Kidney (tissue), 13 donors: ENCODE measurements at regions not wholly inside any gene's neighbourhood (a gene's known extent, or its start where the extent isn't known, plus 50 kb on each side); places are given as distances from the start of the nearest gene placed in this dataset.

ENCODE experiments used
- DNase-seq, 5 donors: peaks; one replicate each; pipeline ENCODE4 v3.0.0-alpha.2; 2013 to 2020
- FAIRE-seq: peaks from 2 replicates; lab custom pipeline; 2012; peaks lifted over from hg19 to GRCh38; lab: Jason Lieb, UNC
- H3K27ac ChIP-seq, 2 donors: one replicate each; pipeline ENCODE4 v1.7.0; 2013; ENCODE audit warnings: low read depth in 2 of 2, low read length in 2 of 2, inconsistent platforms in 1 of 2
- H3K27me3 ChIP-seq: one replicate; pipeline ENCODE4 v1.7.1; 2013; ENCODE audit warnings: low read length, inconsistent platforms; ENCODE audit not compliant: control insufficient read depth, insufficient read depth
- H3K36me3 ChIP-seq, 3 donors: one replicate each; pipeline versions ENCODE4 v1.7.0 to v1.7.1; 2013; ENCODE audit warnings: low read length in 3 of 3, control low read depth in 1 of 3, inconsistent platforms in 1 of 3; ENCODE audit not compliant: insufficient read depth in 3 of 3, control insufficient read depth in 2 of 3
- H3K4me1 ChIP-seq, 3 donors: one replicate each; pipeline versions ENCODE4 v1.7.0 to v1.7.1; 2013; ENCODE audit warnings: low read length in 3 of 3, inconsistent platforms in 1 of 3, low read depth in 1 of 3; ENCODE audit not compliant: control insufficient read depth in 2 of 3, insufficient read depth in 2 of 3
- H3K4me3 ChIP-seq, 3 donors: one replicate each; pipeline versions ENCODE4 v1.7.0 to v1.8.1; 2013; ENCODE audit warnings: low read length in 3 of 3, control low read depth in 1 of 3, inconsistent platforms in 1 of 3
- H3K9ac ChIP-seq, 3 donors: one replicate each; pipeline versions ENCODE4 v1.7.0 to v1.7.1; 2013; ENCODE audit warnings: low read length in 3 of 3, control low read depth in 1 of 3, inconsistent platforms in 1 of 3
- H3K9me3 ChIP-seq, 3 donors: one replicate each; pipeline versions ENCODE4 v1.7.0 to v1.7.1; 2013; ENCODE audit warnings: low read length in 3 of 3, control low read depth in 1 of 3, inconsistent platforms in 1 of 3; ENCODE audit not compliant: control insufficient read depth in 2 of 3, insufficient read depth in 1 of 3
- CTCF ChIP-seq: IDR thresholded peaks from 3 replicates; pipeline ENCODE4 v1.5.1; 2012; ENCODE audit warnings: mild to moderate bottlenecking, moderate library complexity, borderline replicate concordance; ENCODE audit not compliant: insufficient read depth; ENCODE audit errors: extremely low read depth
- intact Hi-C: fragments of 100-400 bp; cut with DNase I; formaldehyde crosslinking; loops from one replicate; pipeline ENCODE4 v1.11.1; 2022
- donor health status: control.
- donor health status: control.
- donor health status: control.
- donor health status: control.
- donor health status: control.
- donor health status: DM: yes; HTN: yes; CAD: no.
- donor health status: Normal renal cell carcinoma (clear cell type).

GRCh38 chr6:153720732-153721131, 318.3 kb upstream of the OPRM1 start:
- DNase-seq (no peak), FAIRE-seq (no peak)
- Histone ChIP-seq H3K36me3 (no peaks in the 10 kb centered on the region), H3K9me3 (no peaks in the 10 kb centered on the region), H3K4me3 (no peak overlapping the region), H3K4me1 (no peaks in the 10 kb centered on the region), H3K27me3 (no peaks in the 10 kb centered on the region), H3K27ac (no peak overlapping the region), H3K9ac (no peak overlapping the region)
- no peak for TF ChIP-seq CTCF
- intact Hi-C loops: no loop called here

DNA sequence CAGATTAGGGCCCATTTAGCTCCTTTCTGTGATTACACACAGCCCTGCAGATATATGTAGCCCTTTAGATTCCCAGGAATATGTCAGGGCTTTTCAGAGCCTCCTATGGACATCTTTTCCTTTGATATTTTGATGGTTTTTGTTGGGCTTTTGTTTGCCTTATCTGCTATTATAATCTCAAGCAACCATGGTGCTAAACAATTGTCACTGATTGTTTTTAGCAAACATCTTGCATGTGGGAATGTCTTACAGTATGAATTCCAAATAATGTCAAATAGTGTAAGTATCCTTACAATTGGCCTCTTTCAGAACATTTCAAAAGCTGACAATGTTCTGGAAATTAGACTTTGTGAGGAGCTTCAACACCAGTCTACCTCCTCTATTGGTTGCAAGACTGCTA, 333.6 kb upstream of the OPRM1 start:
- Histone ChIP-seq H3K4me1 (no peaks in the 10 kb centered on the region), H3K27ac (no peak overlapping the region), H3K4me3 (no peak overlapping the region), H3K36me3 (no peaks in the 10 kb centered on the region), H3K9me3 (peaks cover 0 to 6% (median 3%) of the 10 kb centered on the region in 3 donors), H3K27me3 (no peaks in the 10 kb centered on the region), H3K9ac (no peak overlapping the region)
- no peak for TF ChIP-seq CTCF
- intact Hi-C loops: no loop called here
- FAIRE-seq: no peak
- no peak for DNase-seq

DNA sequence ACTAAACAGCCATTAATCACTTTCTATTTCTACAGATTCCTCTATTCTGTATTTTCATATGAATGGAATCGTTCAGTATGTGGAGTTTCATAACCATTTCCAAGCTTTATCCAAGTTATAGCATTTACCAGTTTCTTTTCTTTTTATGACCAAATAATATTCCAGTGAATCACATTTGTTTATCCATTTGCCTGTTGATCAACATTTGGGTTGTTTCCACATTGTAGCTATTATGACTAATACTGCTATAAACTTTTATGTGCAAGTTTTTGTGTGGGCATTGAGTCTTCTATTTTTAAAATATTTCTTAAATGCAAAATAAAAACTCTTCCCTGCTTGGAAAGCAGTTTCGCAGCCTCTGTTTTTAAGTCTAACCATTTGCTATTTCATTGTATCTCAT, 336.4 kb upstream of the OPRM1 start:
- Histone ChIP-seq H3K27me3 (no peaks in the 10 kb centered on the region), H3K4me3 (no peak overlapping the region), H3K27ac (no peak overlapping the region), H3K9ac (no peak overlapping the region), H3K4me1 (no peaks in the 10 kb centered on the region), H3K36me3 (no peaks in the 10 kb centered on the region), H3K9me3 (peaks cover 0 to 6% (median 3%) of the 10 kb centered on the region in 3 donors)
- no peak for TF ChIP-seq CTCF
- FAIRE-seq: no peak
- intact Hi-C loops: no loop called here
- DNase-seq: no peak

GRCh38 chr6:153698637-153699036, 340.4 kb upstream of the OPRM1 start:
- FAIRE-seq (no peak), DNase-seq (no peak)
- Histone ChIP-seq H3K4me1 (no peaks in the 10 kb centered on the region), H3K9ac (no peak overlapping the region), H3K36me3 (no peaks in the 10 kb centered on the region), H3K4me3 (no peak overlapping the region), H3K9me3 (no peaks in the 10 kb centered on the region), H3K27me3 (no peaks in the 10 kb centered on the region), H3K27ac (no peak overlapping the region)
- intact Hi-C loops: no loop called here
- no peak for TF ChIP-seq CTCF
